Tibial nerve (tissue), 4 donors: ENCODE measurements at regions not wholly inside any gene's neighbourhood (a gene's known extent, or its start where the extent isn't known, plus 50 kb on each side); places are given as distances from the start of the nearest gene placed in this dataset.
"Not testable (repeated sequence)": the region's sequence is repeated elsewhere in the genome, so short reads cannot be mapped to it uniquely, and the experiment has no call there.

Source experiments
- DNase-seq, 2 donors: peaks; one replicate each; pipeline ENCODE4 v3.0.0-alpha.2; 2019; ENCODE audit warnings: low spot score in 2 of 2
- H3K27ac ChIP-seq, 4 donors: fragments of 200-600 bp; sonication (generic) in 3 of 4; one replicate each; pipeline ENCODE4 v1.5.1; 2017 to 2019; ENCODE audit warnings: mild to moderate bottlenecking in 1 of 4
- H3K27me3 ChIP-seq, 2 donors: fragments of 200-600 bp; sonication (generic) in 1 of 2; one replicate each; pipeline versions ENCODE4 v1.5.1 to v1.6.0; 2017 to 2019
- H3K36me3 ChIP-seq, 3 donors: fragments of 200-600 bp; sonication (generic); one replicate each; pipeline ENCODE4 v1.5.1; 2018 to 2019
- H3K4me1 ChIP-seq, 4 donors: fragments of 200-600 bp; sonication (generic) in 3 of 4; one replicate each; pipeline ENCODE4 v1.5.1; 2017 to 2019
- H3K4me3 ChIP-seq, 4 donors: fragments of 200-600 bp; sonication (generic) in 3 of 4; one replicate each; pipeline ENCODE4 v1.5.1; 2017 to 2019; ENCODE audit warnings: mild to moderate bottlenecking in 1 of 4, moderate library complexity in 1 of 4
- H3K9me3 ChIP-seq, 4 donors: fragments of 200-600 bp; sonication (generic) in 3 of 4; one replicate each; pipeline ENCODE4 v1.5.1; 2017 to 2019
- CTCF ChIP-seq, 5 experiments: fragments of 200-600 bp in 3 of 5; fragments of 450-650 bp in 2 of 5; sonication (generic) in 3 of 5; IDR thresholded peaks; one replicate each; pipeline ENCODE4 v1.5.1; 2016 to 2019; ENCODE audit warnings: antibody characterized with exemption in 5 of 5, mild to moderate bottlenecking in 3 of 5, moderate library complexity in 2 of 5
- EP300 ChIP-seq, 2 donors: sonication (generic); formaldehyde crosslinking; IDR thresholded peaks; one replicate each; pipeline ENCODE4 v1.6.1; 2017; ENCODE audit warnings: antibody characterized with exemption in 2 of 2, mild to moderate bottlenecking in 1 of 2
- POLR2A ChIP-seq, 2 donors: fragments of 450-650 bp; IDR thresholded peaks; one replicate each; pipeline ENCODE4 v1.6.1; 2017; ENCODE audit warnings: antibody characterized with exemption in 2 of 2, mild to moderate bottlenecking in 2 of 2, moderate library complexity in 2 of 2
- WGBS, 2 donors: methylation state at CpG; one replicate each; pipeline ENCODE4 v1.1.5; 2018; 5-methylcytosine and 5-hydroxymethylcytosine counted together

- no peak overlapping the region for H3K27ac ChIP-seq
Measured at GRCh38 chr9:7739595-7739994, 60.0 kb downstream of the DMAC1 start.

GRCh38 chr9:7735311-7735710 lies 64.3 kb downstream of the DMAC1 start:
- DNase-seq, result no peak
- TF ChIP-seq EP300 (IDR thresholded peaks at IDR 0.05) (no peak), CTCF (IDR thresholded peaks at IDR 0.05) (no peak), POLR2A (IDR thresholded peaks at IDR 0.05) (no peak)
- 90 to 93% methylated on average over 2 of the region's 2 CpGs for WGBS, 2 donors
- Histone ChIP-seq H3K27me3 (no peaks in the 10 kb centered on the region), H3K4me1 (no peaks in the 10 kb centered on the region), H3K9me3 (no peaks in the 10 kb centered on the region), H3K36me3 (no peaks in the 10 kb centered on the region), H3K27ac (no peak overlapping the region), H3K4me3 (no peak overlapping the region)

More at GRCh38 chr9:7739595-7739994, 60.0 kb downstream of the DMAC1 start:
- H3K36me3 ChIP-seq, result no peaks in the 10 kb centered on the region
- H3K4me1 ChIP-seq, result no peaks in the 10 kb centered on the region
- 98% methylated on average over 2 of the region's 2 CpGs for WGBS, 2 donors
- H3K9me3 ChIP-seq, result no peaks in the 10 kb centered on the region
- no peaks in the 10 kb centered on the region for H3K27me3 ChIP-seq
- no peak overlapping the region for H3K4me3 ChIP-seq
- TF ChIP-seq CTCF (IDR thresholded peaks at IDR 0.05), result no peak
- no peak for TF ChIP-seq EP300 (IDR thresholded peaks at IDR 0.05)
- TF ChIP-seq POLR2A (IDR thresholded peaks at IDR 0.05), result no peak
- DNase-seq, result no peak

- Histone ChIP-seq H3K27me3 (no peaks in the 10 kb centered on the region), H3K9me3 (no peaks in the 10 kb centered on the region), H3K36me3 (no peaks in the 10 kb centered on the region), H3K27ac (no peak overlapping the region), H3K4me3 (no peak overlapping the region), H3K4me1 (no peaks in the 10 kb centered on the region)
- TF ChIP-seq POLR2A (IDR thresholded peaks at IDR 0.05) (no peak), CTCF (IDR thresholded peaks at IDR 0.05) (no peak), EP300 (IDR thresholded peaks at IDR 0.05) (no peak)
- no peak for DNase-seq
- WGBS, 2 donors, result 81 to 84% methylated on average over 1 of the region's 1 CpG
Measured at GRCh38 chr9:7730164-7730445, 69.5 kb downstream of the DMAC1 start.

GRCh38 chr9:7729371-7730163 lies 70.0 kb downstream of the DMAC1 start:
- no peaks in the 10 kb centered on the region for H3K4me1 ChIP-seq
- no peak for DNase-seq
- no peak for TF ChIP-seq POLR2A (IDR thresholded peaks at IDR 0.05)
- TF ChIP-seq CTCF (IDR thresholded peaks at IDR 0.05), result no peak
- TF ChIP-seq EP300 (IDR thresholded peaks at IDR 0.05), result no peak
- no peak overlapping the region for H3K4me3 ChIP-seq
- WGBS, 2 donors, result 84 to 88% methylated on average over 5 of the region's 5 CpGs
- no peaks in the 10 kb centered on the region for H3K27me3 ChIP-seq
- H3K27ac ChIP-seq, result no peak overlapping the region
- no peaks in the 10 kb centered on the region for H3K36me3 ChIP-seq
- no peaks in the 10 kb centered on the region for H3K9me3 ChIP-seq

- H3K9me3 ChIP-seq, result peaks cover 0 to 7% (median 0%) of the 10 kb centered on the region in 4 donors
- H3K27ac ChIP-seq, result no peak overlapping the region
- TF ChIP-seq CTCF (IDR thresholded peaks at IDR 0.05) (no peak), EP300 (IDR thresholded peaks at IDR 0.05) (no peak)
- H3K4me1 ChIP-seq, result no peaks in the 10 kb centered on the region
- WGBS, 2 donors, result 68 to 72% methylated on average over 2 of the region's 2 CpGs
- no peaks in the 10 kb centered on the region for H3K36me3 ChIP-seq
- H3K27me3 ChIP-seq, result no peaks in the 10 kb centered on the region
- H3K4me3 ChIP-seq, result no peak overlapping the region
- no peak for DNase-seq
Measured at GRCh38 chr9:7721291-7721690, 78.3 kb downstream of the DMAC1 start.

- H3K27me3 ChIP-seq, DNase-seq, H3K4me1 ChIP-seq, H3K4me3 ChIP-seq, H3K36me3 ChIP-seq, H3K27ac ChIP-seq, H3K9me3 ChIP-seq: not testable (repeated sequence)
- 81 to 86% methylated on average over 8 of the region's 8 CpGs for WGBS, 2 donors
Measured at GRCh38 chr9:7713088-7713487, 86.5 kb downstream of the DMAC1 start.
